HG02970 (cell line): ENCODE measurements at regions not wholly inside any gene's neighbourhood (a gene's known extent, or its start where the extent isn't known, plus 50 kb on each side); places are given as distances from the start of the nearest gene placed in this dataset.
"Not testable (repeated sequence)": the region's sequence is repeated elsewhere in the genome, so short reads cannot be mapped to it uniquely, and the experiment has no call there.

ENCODE experiments used
- ATAC-seq: cut with Tn5 transposase; IDR thresholded peaks from one replicate; pipeline ENCODE4 v1.9.1; 2021; ENCODE audit warnings: mild to moderate bottlenecking, moderate library complexity, moderate number of reproducible peaks; ENCODE audit not compliant: unreplicated experiment, low FRiP score

GRCh38 chr2:180258041-180258537 lies 251.0 kb upstream of the CWC22 start:
- ATAC-seq = no peak

DNA sequence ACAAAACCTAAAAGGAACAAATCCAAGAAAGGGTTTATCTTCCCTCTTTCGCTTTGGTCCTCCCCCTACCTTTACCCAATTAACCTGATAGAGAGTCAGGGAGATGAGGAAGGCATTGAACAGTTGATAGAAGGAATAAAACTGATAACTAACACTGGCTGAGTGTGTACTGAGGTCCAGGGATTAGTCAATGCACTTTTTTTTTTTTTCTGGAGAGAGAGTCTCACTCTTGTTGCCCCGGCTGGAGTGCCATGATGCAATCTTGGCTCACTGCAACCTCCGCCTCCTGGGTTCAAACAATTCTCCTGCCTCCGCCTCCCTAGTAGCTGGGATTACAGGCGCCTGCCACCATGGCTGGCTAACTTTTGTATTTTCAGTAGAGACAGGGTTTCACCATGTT lies 250.2 kb upstream of the CWC22 start:
- no peak for ATAC-seq

DNA sequence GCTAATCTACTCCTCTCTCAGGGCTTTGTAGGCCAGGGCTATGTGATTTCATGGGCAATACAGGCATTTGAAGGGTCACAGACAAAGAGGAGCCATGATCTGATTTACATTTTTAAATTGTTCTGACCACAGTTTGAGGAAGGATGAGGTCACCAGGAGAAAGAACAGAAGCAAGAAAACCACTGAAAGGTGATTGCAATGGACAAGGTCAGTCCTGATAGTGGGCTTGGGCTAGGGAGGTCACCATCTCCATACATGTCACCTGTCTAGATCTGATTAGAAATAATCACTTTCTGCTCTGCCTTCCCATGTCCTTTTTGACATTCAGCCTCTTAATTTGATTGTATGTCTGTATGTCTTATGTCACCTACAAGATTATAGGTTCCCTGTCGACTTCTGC lies 248.9 kb upstream of the CWC22 start:
- no peak for ATAC-seq

- ATAC-seq = no peak
Observed at GRCh38 chr2:180254872-180255271, 247.8 kb upstream of the CWC22 start.

DNA sequence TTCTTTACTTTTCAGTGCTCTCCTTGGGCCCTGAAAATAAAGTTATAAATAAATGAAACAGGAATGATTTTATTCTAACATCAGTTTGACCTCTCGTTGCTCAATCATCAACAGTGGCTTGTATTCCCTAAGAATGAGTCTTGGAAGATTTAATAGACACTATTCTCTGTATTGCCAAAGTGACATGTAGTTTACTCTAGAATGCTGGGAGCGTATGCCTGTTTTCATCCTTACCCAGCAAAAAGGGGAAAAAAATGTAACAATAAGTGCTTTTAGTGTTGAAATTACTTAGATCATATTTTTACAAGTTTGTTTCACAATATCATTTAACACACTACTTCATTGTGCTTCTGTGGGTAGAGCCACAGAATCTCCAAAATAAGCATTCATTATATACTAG lies 240.6 kb upstream of the CWC22 start:
- ATAC-seq = no peak

- ATAC-seq = no peak
Observed at GRCh38 chr2:180246268-180246667, 239.2 kb upstream of the CWC22 start.

DNA sequence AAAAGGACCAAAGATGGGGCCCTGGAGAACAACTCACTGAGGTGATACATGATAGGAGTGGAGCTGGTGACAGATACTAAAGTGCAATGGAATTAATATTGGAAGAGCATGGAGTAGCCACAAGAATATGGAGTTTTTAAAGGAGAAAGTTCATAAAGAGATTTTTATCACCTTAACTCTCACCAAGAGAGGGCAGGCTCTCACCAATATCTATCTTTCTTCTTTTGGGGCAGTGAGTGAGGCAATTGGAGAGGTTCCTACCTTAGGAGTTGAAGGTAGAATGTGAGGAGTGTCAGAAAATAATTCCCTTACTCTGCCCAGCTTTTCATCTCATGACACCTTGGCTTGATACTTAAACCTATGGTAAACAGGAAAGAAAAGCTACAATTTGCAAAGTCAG lies 233.7 kb upstream of the CWC22 start:
- no peak for ATAC-seq

- ATAC-seq = no peak
Observed at GRCh38 chr2:180238729-180239128, 231.6 kb upstream of the CWC22 start.

DNA sequence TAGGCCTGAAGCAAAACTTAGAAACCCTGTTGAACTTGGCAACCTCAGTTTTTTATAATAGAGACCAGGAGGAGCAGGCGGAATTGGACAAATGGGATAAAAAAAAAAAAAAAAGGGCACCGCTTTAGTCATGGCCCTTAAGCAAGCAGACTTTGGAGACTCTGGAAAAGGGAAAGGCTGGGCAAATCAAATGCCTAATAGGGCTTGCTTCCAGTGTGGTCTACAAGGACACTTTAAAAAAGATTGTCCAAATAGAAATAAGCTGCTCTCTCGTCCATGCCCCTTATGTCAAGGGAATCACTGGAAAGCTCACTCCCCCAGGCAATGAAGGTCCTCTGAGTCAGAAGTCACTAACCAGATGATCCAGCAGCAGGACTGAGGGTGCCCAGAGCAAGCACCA lies 229.0 kb upstream of the CWC22 start:
- not testable (repeated sequence) for ATAC-seq

GRCh38 chr2:180235506-180235905 lies 228.4 kb upstream of the CWC22 start:
- ATAC-seq = not testable (repeated sequence)

DNA sequence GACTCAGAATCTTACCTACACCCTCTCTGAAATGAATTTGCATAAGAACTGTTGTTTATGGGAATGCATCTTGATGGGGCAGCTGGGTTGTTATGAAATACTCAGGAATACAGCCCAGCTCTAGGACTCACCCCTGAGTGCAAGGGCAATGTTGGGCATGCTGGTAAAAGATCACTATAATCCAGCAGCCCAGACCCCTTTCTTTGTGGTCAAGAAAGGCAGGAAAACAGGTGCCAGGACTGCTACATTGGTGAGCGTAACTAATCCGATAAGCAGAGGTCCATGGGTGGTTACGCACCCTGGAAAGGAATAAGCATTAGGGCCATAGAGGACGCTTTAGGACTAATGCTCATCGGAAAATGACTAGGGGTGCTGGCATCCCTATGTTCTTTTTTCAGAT lies 227.9 kb upstream of the CWC22 start:
- not testable (repeated sequence) for ATAC-seq

- no peak for ATAC-seq
Observed at GRCh38 chr2:180231015-180231414, 223.9 kb upstream of the CWC22 start.

DNA sequence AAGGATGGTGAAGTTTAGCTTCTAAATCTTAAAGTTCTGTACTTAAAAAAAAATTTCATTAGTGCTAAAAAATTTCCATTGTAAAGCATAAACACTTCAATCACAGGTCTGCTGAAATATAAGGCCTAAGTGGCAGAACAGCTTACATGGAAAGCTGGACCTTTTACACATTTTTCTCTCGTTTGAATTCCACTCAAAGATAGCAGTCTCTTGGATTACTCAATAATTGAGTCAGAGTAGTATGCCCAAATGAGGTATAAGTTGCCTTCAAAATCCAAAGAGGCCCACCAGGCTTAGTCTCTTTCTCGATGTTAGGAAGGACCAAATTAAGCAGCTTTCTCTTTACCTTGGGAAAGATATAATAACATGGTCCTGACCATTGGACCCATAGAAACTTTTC lies 220.4 kb upstream of the CWC22 start:
- ATAC-seq = no peak

DNA sequence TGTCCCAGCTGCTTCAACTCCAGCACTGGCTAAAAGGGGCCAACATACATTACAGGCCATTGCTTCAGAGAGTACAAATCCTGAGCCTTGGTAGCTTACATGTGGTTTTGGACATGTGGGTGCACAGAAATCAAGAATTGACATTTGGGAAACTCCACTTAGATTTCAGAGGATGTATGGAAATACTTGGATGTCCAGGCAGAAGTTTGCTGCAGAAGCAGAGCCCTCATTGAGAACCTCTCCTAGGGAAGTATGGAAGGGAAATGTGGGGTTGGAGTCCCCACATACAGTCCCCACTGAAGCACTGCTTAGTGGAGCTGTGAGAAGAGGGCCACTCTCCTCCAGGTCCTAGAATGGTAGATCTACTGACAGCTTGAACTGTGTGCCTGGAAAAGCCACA lies 218.0 kb upstream of the CWC22 start:
- no peak for ATAC-seq

DNA sequence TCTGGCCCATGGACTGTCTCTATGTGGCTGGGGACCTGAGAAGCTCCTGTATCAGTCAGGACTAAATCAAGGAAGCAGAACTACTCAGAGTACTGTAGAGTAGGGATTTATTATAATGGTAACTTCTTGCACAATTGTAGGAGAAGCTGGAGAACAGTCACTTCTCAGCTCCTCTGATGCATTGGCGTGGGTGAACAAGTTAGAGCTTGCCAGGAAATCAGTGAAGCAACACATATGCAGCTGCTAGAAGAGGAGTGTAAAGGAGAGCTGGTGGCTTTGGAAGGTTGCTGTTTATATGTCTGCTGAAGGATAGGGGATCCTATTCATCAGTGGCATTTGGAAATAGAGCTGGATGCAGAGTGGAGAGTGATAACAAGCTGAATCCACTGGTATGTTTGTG lies 215.5 kb upstream of the CWC22 start:
- ATAC-seq = no peak

DNA sequence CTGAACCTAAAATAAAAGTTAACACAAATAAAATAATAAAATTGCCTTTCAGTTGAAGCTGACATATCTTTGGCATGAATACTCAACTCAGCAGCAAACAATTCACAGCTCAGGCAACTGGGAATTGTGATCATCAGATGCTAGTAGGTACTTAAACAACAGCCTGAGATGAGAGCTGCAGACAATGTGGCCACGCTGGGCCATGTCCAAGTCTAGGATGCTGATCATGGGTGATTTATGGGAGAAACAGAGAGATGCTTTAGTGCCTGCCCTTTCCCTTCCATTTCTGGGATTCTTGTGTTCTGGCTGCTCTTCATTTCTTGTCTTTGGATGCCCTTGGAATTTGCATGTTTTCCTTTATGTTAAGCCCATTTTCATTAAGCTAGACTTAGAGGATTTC lies 212.4 kb upstream of the CWC22 start:
- no peak for ATAC-seq

DNA sequence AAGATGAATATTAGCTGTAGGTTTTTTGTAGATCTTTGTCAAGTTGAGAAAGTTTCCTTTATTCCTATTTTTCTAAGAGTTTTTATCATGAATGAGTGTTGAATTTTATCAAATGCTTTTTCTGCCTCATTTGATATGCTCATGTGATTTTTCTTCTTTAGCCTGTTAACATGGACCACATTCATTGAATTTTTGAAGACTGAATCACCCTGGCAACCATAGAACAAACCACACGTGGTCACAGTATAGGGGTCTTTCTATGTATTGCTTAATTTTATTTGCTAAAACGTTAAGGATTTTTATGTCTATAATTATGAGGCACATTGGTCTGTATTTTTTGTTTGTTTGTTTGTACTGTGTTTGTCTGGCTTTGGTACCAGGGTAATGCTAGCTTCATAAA lies 201.7 kb upstream of the CWC22 start:
- no peak for ATAC-seq

DNA sequence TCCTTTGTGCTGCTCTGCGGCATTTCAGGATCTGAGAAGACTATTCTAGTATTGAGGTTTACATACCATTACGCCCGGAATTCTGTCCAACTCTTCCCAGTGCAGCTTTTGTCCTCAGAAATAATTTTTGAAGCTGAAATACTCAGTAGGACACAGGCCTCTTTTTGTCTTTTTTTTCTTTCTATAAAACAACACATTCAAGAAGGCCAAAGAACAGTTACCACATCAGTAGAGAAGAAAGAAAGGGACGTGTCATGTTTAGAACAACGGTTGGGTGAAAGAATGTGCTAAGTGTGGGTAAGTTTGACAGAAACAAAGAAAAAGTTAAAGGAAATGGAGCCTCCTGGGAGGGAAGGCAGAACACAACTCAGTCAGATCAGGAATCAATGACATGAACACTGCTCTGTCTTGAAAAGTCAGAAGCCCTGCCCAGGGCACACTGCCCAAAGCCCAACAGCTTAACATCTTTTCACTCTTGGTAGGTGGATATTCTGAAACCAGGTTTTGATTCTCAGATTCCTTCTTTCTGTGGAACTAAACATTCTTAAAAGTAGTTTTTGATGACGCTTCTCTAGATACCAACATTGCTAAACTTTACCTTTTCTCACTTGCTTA lies 198.6 kb upstream of the CWC22 start:
- no peak for ATAC-seq

DNA sequence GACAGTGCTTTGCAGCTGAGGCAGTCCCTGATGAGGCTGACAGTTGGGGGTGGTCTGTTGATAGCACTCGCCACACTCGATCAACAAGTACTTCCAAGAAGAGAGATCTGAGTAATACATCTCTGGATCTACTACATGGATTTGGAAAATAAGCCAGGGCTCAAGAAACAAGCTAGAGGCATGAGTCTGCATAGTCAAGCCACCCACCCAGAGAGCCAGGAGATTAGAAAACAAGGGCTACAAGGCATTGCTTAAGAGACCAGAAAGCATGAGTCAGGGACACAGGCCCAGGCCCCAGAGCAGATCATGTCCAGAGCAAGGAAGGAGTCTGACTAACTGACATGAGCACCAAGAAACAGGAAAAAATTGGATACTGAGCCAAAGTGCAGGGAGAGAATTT lies 196.9 kb upstream of the CWC22 start:
- no peak for ATAC-seq

DNA sequence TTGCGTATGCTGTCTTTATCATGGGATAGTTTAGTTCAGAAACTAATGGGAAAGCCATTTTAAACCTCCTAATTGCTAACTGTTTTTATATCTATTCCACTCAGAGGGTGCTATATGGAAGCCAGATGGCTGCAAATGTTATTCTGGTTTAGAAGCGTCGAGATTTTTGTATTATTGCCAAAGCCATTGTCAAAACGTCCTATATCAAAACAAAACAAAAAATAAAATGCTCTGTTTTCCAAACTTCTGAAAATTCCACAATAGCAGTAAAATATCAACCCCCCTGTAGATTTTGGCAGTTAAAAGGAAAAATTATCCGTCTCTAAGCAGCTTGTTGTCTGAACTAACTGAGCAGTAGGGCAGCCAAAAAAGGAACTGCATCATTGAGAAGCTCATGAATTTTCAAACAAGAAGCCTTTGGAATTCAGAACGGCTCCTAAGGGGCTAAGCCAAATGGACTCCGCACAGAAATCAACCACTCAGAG lies 195.4 kb upstream of the CWC22 start:
- no peak for ATAC-seq

- ATAC-seq = no peak
Observed at GRCh38 chr2:180196419-180196977, 189.4 kb upstream of the CWC22 start.

- no peak for ATAC-seq
Observed at GRCh38 chr2:180195847-180196246, 188.8 kb upstream of the CWC22 start.
